WTC11 (cell line): ENCODE measurements at regions not wholly inside any gene's neighbourhood (a gene's known extent, or its start where the extent isn't known, plus 50 kb on each side); places are given as distances from the start of the nearest gene placed in this dataset.

Source experiments
- ATAC-seq: fragments of 200-7000 bp; cut with Tn5 transposase; 2 replicates; pipeline ENCODE4 v1.10.0; 2021; ENCODE audit warnings: mild to moderate bottlenecking, moderate library complexity
- CTCF ChIA-PET: fragments of 300-600 bp; sonication (Branson Sonifier 250); formaldehyde crosslinking; loops from one replicate; lab custom pipeline; 2021; ENCODE audit warnings: antibody characterized with exemption; lab: Charles Lee
- POLR2A ChIA-PET: fragments of 350-600 bp; sonication (Branson Sonifier 250); formaldehyde crosslinking; loops from one replicate; lab custom pipeline; 2021; ENCODE audit warnings: antibody characterized with exemption; lab: Charles Lee
- DNase-seq: peaks from one replicate; pipeline ENCODE4 v3.0.0; 2021; ENCODE audit warnings: low spot score
- H3K27ac Mint-ChIP-seq: 2 replicates; pipeline ENCODE4 v1.8.0; 2021; ENCODE audit warnings: mixed read lengths
- H3K27me3 Mint-ChIP-seq: 2 replicates; pipeline ENCODE4 v1.8.0; 2021; ENCODE audit warnings: low read depth, mild to moderate bottlenecking, moderate library complexity, mixed read lengths
- H3K36me3 Mint-ChIP-seq: 2 replicates; pipeline ENCODE4 v1.8.0; 2021; ENCODE audit warnings: mixed read lengths
- H3K4me1 Mint-ChIP-seq: 2 replicates; pipeline ENCODE4 v1.8.0; 2022; ENCODE audit warnings: mixed read lengths
- H3K4me3 Mint-ChIP-seq: 2 replicates; pipeline ENCODE4 v1.8.0; 2021; ENCODE audit warnings: mild to moderate bottlenecking, moderate library complexity, mixed read lengths
- H3K9me3 Mint-ChIP-seq: 2 replicates; pipeline ENCODE4 v1.8.0; 2021; ENCODE audit warnings: mixed read lengths
- AFF4 ChIP-seq: sonication (generic); formaldehyde crosslinking; IDR thresholded peaks from 2 replicates; pipeline ENCODE4 v1.8.1; 2023; ENCODE audit warnings: mild to moderate bottlenecking, missing genetic modification reagents, borderline replicate concordance
- AR ChIP-seq: fragments of 250-450 bp; sonication (Bioruptor Pico); IDR thresholded peaks from 2 replicates; pipeline ENCODE4 v1.9.0; 2021; ENCODE audit warnings: mild to moderate bottlenecking
- ATF1 ChIP-seq: sonication (generic); formaldehyde crosslinking; IDR thresholded peaks from 2 replicates; pipeline ENCODE4 v1.8.1; 2023; ENCODE audit warnings: mild to moderate bottlenecking, moderate library complexity, missing genetic modification reagents
- CREB1 ChIP-seq: sonication (generic); formaldehyde crosslinking; IDR thresholded peaks from 2 replicates; pipeline ENCODE4 v1.8.0; 2023; ENCODE audit warnings: mild to moderate bottlenecking, missing genetic modification reagents
- EMX1 ChIP-seq: fragments of 250-450 bp; sonication (Bioruptor Pico); IDR thresholded peaks from 2 replicates; pipeline ENCODE4 v1.8.0; 2021; ENCODE audit warnings: mild to moderate bottlenecking
- JUN ChIP-seq: sonication (generic); formaldehyde crosslinking; IDR thresholded peaks from 2 replicates; pipeline ENCODE4 v1.8.0; 2023; ENCODE audit warnings: mild to moderate bottlenecking, missing genetic modification reagents
- NFYB ChIP-seq: sonication (generic); formaldehyde crosslinking; conservative IDR thresholded peaks from 2 replicates; pipeline ENCODE4 v1.8.0; 2022; ENCODE audit warnings: low read depth, missing genetic modification reagents
- NR1H2 ChIP-seq: sonication (generic); formaldehyde crosslinking; IDR thresholded peaks from 2 replicates; pipeline ENCODE4 v1.9.0; 2021; ENCODE audit warnings: mild to moderate bottlenecking, moderate library complexity, missing genetic modification reagents
- PRDM15 ChIP-seq: sonication (generic); formaldehyde crosslinking; IDR thresholded peaks from 2 replicates; pipeline ENCODE4 v1.8.0; 2022; ENCODE audit warnings: missing genetic modification reagents
- RELA ChIP-seq: sonication (generic); formaldehyde crosslinking; IDR thresholded peaks from 2 replicates; pipeline ENCODE4 v1.8.1; 2022; ENCODE audit warnings: missing genetic modification reagents, mild to moderate bottlenecking, borderline replicate concordance
- SMAD3 ChIP-seq: sonication (generic); formaldehyde crosslinking; IDR thresholded peaks from 2 replicates; pipeline ENCODE4 v1.8.0; 2022; ENCODE audit warnings: missing genetic modification reagents, mild to moderate bottlenecking, borderline replicate concordance
- SP1 ChIP-seq: sonication (generic); formaldehyde crosslinking; conservative IDR thresholded peaks from 2 replicates; pipeline ENCODE4 v1.8.1; 2022; ENCODE audit warnings: missing genetic modification reagents
- STAT6 ChIP-seq: sonication (generic); formaldehyde crosslinking; conservative IDR thresholded peaks from 2 replicates; pipeline ENCODE4 v1.8.1; 2023; ENCODE audit warnings: mild to moderate bottlenecking, low read depth, missing genetic modification reagents, moderate library complexity
- USF1 ChIP-seq: sonication (generic); formaldehyde crosslinking; IDR thresholded peaks from 2 replicates; pipeline ENCODE4 v1.8.0; 2022; ENCODE audit warnings: mild to moderate bottlenecking, missing genetic modification reagents
- ZMAT4 ChIP-seq: fragments of 250-450 bp; sonication (Bioruptor Pico); IDR thresholded peaks from 2 replicates; pipeline ENCODE4 v1.9.0; 2021; ENCODE audit warnings: mild to moderate bottlenecking
- ZNF121 ChIP-seq: sonication (generic); formaldehyde crosslinking; IDR thresholded peaks from 2 replicates; pipeline ENCODE4 v1.8.0; 2023; ENCODE audit warnings: missing genetic modification reagents
- ZNF263 ChIP-seq: sonication (generic); formaldehyde crosslinking; IDR thresholded peaks from 2 replicates; pipeline ENCODE4 v1.8.1; 2022; ENCODE audit warnings: low read depth, mild to moderate bottlenecking, moderate library complexity, missing genetic modification reagents
- ZNF317 ChIP-seq: sonication (generic); formaldehyde crosslinking; IDR thresholded peaks from 2 replicates; pipeline ENCODE4 v1.8.1; 2023; ENCODE audit warnings: low read depth, mild to moderate bottlenecking, moderate library complexity, missing genetic modification reagents, borderline replicate concordance

- ChIA-PET CTCF (interaction anchor here (0.7 to 1.3 kb wide), 4 partner anchors 9 to 52 kb away, joined by 3 read pairs; no protein-coding TSS in a partner anchor), POLR2A (no interaction called here)
- DNase-seq (no peak), ATAC-seq (peak; percentile 43)
- peaks cover 24% of the 10 kb centered on the region for H3K9me3 Mint-ChIP-seq
- H3K4me1 Mint-ChIP-seq, result peaks cover 42% of the 10 kb centered on the region
- peaks cover 9% of the 10 kb centered on the region for H3K36me3 Mint-ChIP-seq
- TF ChIP-seq NR1H2 (CRISPR knock-in tag) (no peak), ATF1 (CRISPR knock-in tag) (no peak), ZMAT4 (CRISPR knock-in tag) (no peak), JUN (CRISPR knock-in tag) (no peak), PRDM15 (CRISPR knock-in tag) (no peak), CREB1 (CRISPR knock-in tag) (no peak), ZNF263 (no peak), USF1 (CRISPR knock-in tag) (no peak), RELA (CRISPR knock-in tag) (no peak)
- no peak overlapping the region; the same call in 1 of the 2 replicates for H3K4me3 Mint-ChIP-seq
- peak overlapping the region; percentile 94 for H3K27ac Mint-ChIP-seq
- H3K27me3 Mint-ChIP-seq, result no peaks in the 10 kb centered on the region
Measured at GRCh38 chr15:58330741-58331559, 100.8 kb upstream of the LIPC start.

GRCh38 chr15:58331560-58331912 lies 100.3 kb upstream of the LIPC start:
- peaks cover 9% of the 10 kb centered on the region for H3K36me3 Mint-ChIP-seq
- TF ChIP-seq EMX1 (CRISPR knock-in tag), result no peak
- no peak for TF ChIP-seq NFYB (CRISPR knock-in tag)
- TF ChIP-seq RELA (CRISPR knock-in tag), result no peak
- no peak for TF ChIP-seq ATF1 (CRISPR knock-in tag)
- no peak for TF ChIP-seq ZNF121
- TF ChIP-seq STAT6 (CRISPR knock-in tag), result no peak
- TF ChIP-seq AFF4 (CRISPR knock-in tag), result no peak
- TF ChIP-seq SP1, result no peak
- no peak for TF ChIP-seq SMAD3 (CRISPR knock-in tag)
- no peak for TF ChIP-seq ZNF317 (CRISPR knock-in tag)
- no peak for TF ChIP-seq AR (CRISPR knock-in tag)
- TF ChIP-seq ZMAT4 (CRISPR knock-in tag), result no peak
- no peak for TF ChIP-seq CREB1 (CRISPR knock-in tag)

More at GRCh38 chr15:58331560-58331912, 100.3 kb upstream of the LIPC start:
- Mint-ChIP-seq H3K4me3 (no peak overlapping the region), H3K27ac (peak overlapping the region; percentile 94), H3K9me3 (peaks cover 22% of the 10 kb centered on the region), H3K4me1 (peaks cover 42% of the 10 kb centered on the region), H3K27me3 (no peaks in the 10 kb centered on the region)
- ChIA-PET CTCF (interaction anchor here (0.7 to 1.3 kb wide), 3 partner anchors 8 to 52 kb away, joined by 3 to 4 read pairs (median 3); no protein-coding TSS in a partner anchor), POLR2A (no interaction called here)
- peak; percentile 20; the same call in 1 of the 2 replicates for ATAC-seq
- no peak for DNase-seq
